ENCODE measurements at regions not wholly inside any gene's neighbourhood (a gene's known extent, or its start where the extent isn't known, plus 50 kb on each side); places are given as distances from the start of the nearest gene placed in this dataset.

DNA sequence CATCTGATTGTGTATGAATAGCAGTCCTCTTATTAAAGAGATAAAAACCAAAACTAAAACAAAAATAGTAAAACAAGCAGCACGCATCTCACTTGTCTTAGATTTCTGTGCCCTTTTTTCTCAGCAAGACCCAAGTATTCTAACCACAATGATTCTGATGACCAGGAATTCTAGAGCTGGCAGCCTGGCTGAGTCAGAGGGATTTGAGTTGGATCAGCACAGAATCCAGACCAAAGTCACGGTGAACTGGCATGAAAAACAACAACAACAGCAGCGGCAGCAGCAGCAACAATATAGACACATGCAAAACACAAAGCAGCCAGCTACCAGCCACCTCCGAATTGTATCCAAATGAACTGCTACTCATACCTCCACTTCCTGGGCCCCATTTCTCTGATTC is 360.5 kb downstream of the KCNRG start:
- H3K9me1 ChIP-seq (ENCODE audit: insufficient read depth, low read length), result no peaks in the 10 kb centered on the region
- H3K14ac ChIP-seq (replicated peaks; ENCODE audit: low read depth, low read length), result peak overlapping the region; percentile 3; the same call in 1 of the 2 replicates
- H3K56ac ChIP-seq (ENCODE audit: extremely low read depth, insufficient read depth, low read length), result no peak overlapping the region
- intact Hi-C loops (cut with micrococcal nuclease) (no loop called here), in situ Hi-C loops (cut with MboI; ENCODE audit: low sequenced_read_pairs) (no loop called here), dilution Hi-C loops (cut with HindIII; ENCODE audit: low sequenced_read_pairs, unreplicated experiment) (no loop called here)
- no peaks in the 10 kb centered on the region for H3K36me3 ChIP-seq (ENCODE audit: control insufficient read depth, insufficient read depth, low read length)
- no peak overlapping the region for H3K9ac ChIP-seq (ENCODE audit: low read depth, low read length)
- ChIA-PET POLR2A (ENCODE audit: unreplicated experiment) (interaction anchor here (1.0 kb wide), 1 partner anchor 11 kb away, joined by 3 read pairs; no protein-coding TSS in a partner anchor), CTCF (no interaction called here)
- H2BK120ac ChIP-seq (ENCODE audit: low read depth, low read length), result peak overlapping the region; percentile 41
- H3K4ac ChIP-seq (ENCODE audit: low read depth, low read length), result peak overlapping the region; percentile 43; the same call in 1 of the 2 replicates
- H2BK5ac ChIP-seq (ENCODE audit: low read depth, low read length, poor library complexity, severe bottlenecking), result peak overlapping the region; percentile 62
- H4K5ac ChIP-seq (ENCODE audit: low read depth, low read length), result no peak overlapping the region
- H3K4me2 ChIP-seq (ENCODE audit: low read depth, low read length), result peak overlapping the region; percentile 60
- no peak overlapping the region for H3K18ac ChIP-seq (ENCODE audit: low read depth, low read length)
- no peak overlapping the region; a peak in 1 of 4 replicates for H4K8ac ChIP-seq (ENCODE audit: low read depth in 2 of 2, low read length in 2 of 2)
- peak overlapping the region; percentile 5; the same call in 1 of the 2 replicates for H3K27ac ChIP-seq (ENCODE audit: insufficient read depth, low read length)
- H3K23ac ChIP-seq (ENCODE audit: low read depth, low read length), result no peak overlapping the region
- H2BK20ac ChIP-seq (ENCODE audit: low read depth, low read length), result peak overlapping the region; percentile 31
- H3K4me3 ChIP-seq (ENCODE audit: insufficient read depth, low read depth, low read length), result no peak overlapping the region
- 0% methylated on average over 1 of the region's 4 CpGs; no CpG with 5 or more reads in 1 of the 2 experiments for WGBS, 2 experiments (ENCODE audit: extremely low coverage in 2 of 2, insufficient read length in 1 of 2)
- H2BK15ac ChIP-seq (ENCODE audit: low read depth, low read length), result peak overlapping the region; percentile 11; the same call in 2 of the 3 replicates
- peak overlapping the region; percentile 84 for H2AFZ ChIP-seq (replicated peaks; ENCODE audit: low read length, poor library complexity)
- H3K4me1 ChIP-seq (ENCODE audit: control insufficient read depth, insufficient read depth, low read length), result peaks cover 2% of the 10 kb centered on the region; the same call in 1 of the 2 replicates
- no peaks in the 10 kb centered on the region for H3K79me1 ChIP-seq (ENCODE audit: low read depth in 1 of 2, low read length in 2 of 2)
- DNase-seq, result peak; percentile 68
- peaks cover 7% of the 10 kb centered on the region for H3K9me3 ChIP-seq (ENCODE audit: control insufficient read depth, insufficient read depth, low read length)
- H3K27me3 ChIP-seq (ENCODE audit: control insufficient read depth, insufficient read depth, low read length), result peaks cover 7% of the 10 kb centered on the region; the same call in 1 of the 2 replicates
- no peak overlapping the region for H2AK9ac ChIP-seq (replicated peaks; ENCODE audit: low read depth, low read length, poor library complexity)
- TF ChIP-seq MAFK (IDR thresholded peaks at IDR 0.05; ENCODE audit: low read depth, low read length), result no peak
- no peak for TF ChIP-seq MAZ (IDR thresholded peaks at IDR 0.05; ENCODE audit: borderline replicate concordance, low read depth, low read length)
- no peak for TF ChIP-seq RAD21 (IDR thresholded peaks at IDR 0.05; ENCODE audit: low read length)
- no peak for TF ChIP-seq POLR2A (IDR thresholded peaks at IDR 0.05; ENCODE audit: low read depth, low read length)
- H4K20me1 ChIP-seq (ENCODE audit: insufficient read depth, low read length), result no peaks in the 10 kb centered on the region
- H2AK5ac ChIP-seq (ENCODE audit: low read depth, low read length), result no peak overlapping the region
- BruUV-seq (replicated peaks), result no TSS peak
- peak overlapping the region; percentile 38; the same call in 1 of the 2 replicates for H4K91ac ChIP-seq (ENCODE audit: insufficient read depth, low read depth, low read length)
- ATAC-seq (ENCODE audit: low read depth), result peak; percentile 91
